Mucosa of descending colon (tissue), 3 donors: ENCODE measurements at regions not wholly inside any gene's neighbourhood (a gene's known extent, or its start where the extent isn't known, plus 50 kb on each side); places are given as distances from the start of the nearest gene placed in this dataset.

Experiments used
- ATAC-seq: fragments of 200-7000 bp; cut with Tn5 transposase; one replicate; pipeline ENCODE4 v1.9.1; 2020; ENCODE audit warnings: mild to moderate bottlenecking, moderate library complexity
- DNase-seq, 3 donors: peaks; one replicate each; pipeline ENCODE4 v3.0.0-alpha.2; 2020
- H3K36me3 ChIP-seq: fragments of 200-600 bp; one replicate; pipeline ENCODE4 v1.8.0; 2021; ENCODE audit warnings: low read depth, mild to moderate bottlenecking
- H3K4me1 ChIP-seq: fragments of 200-600 bp; one replicate; pipeline ENCODE4 v1.8.0; 2021; ENCODE audit warnings: low read depth, mild to moderate bottlenecking
- H3K4me3 ChIP-seq: fragments of 200-600 bp; one replicate; pipeline ENCODE4 v1.8.0; 2021; ENCODE audit warnings: mild to moderate bottlenecking
- H3K9me3 ChIP-seq: fragments of 200-600 bp; one replicate; pipeline ENCODE4 v1.8.0; 2021; ENCODE audit warnings: mild to moderate bottlenecking
- CTCF ChIP-seq: fragments of 200-600 bp; IDR thresholded peaks from one replicate; pipeline ENCODE4 v1.8.0; 2022; ENCODE audit warnings: antibody characterized with exemption, mild to moderate bottlenecking
- intact Hi-C, 2 donors: fragments of 100-400 bp; cut with DNase I in 1 of 2; cut with micrococcal nuclease in 1 of 2; formaldehyde crosslinking; loops; one replicate each; pipeline versions ENCODE4 v1.11.0 to v1.11.1; 2022; cut with DNase I, micrococcal nuclease
- donor health status: DM: no; HTN: no; CAD: no; lungs with moderate emphysema.
- donor health status: DM: no; HTN: no; CAD: no.
- donor health status: DM: no; HTN: yes; CAD: no.

DNA sequence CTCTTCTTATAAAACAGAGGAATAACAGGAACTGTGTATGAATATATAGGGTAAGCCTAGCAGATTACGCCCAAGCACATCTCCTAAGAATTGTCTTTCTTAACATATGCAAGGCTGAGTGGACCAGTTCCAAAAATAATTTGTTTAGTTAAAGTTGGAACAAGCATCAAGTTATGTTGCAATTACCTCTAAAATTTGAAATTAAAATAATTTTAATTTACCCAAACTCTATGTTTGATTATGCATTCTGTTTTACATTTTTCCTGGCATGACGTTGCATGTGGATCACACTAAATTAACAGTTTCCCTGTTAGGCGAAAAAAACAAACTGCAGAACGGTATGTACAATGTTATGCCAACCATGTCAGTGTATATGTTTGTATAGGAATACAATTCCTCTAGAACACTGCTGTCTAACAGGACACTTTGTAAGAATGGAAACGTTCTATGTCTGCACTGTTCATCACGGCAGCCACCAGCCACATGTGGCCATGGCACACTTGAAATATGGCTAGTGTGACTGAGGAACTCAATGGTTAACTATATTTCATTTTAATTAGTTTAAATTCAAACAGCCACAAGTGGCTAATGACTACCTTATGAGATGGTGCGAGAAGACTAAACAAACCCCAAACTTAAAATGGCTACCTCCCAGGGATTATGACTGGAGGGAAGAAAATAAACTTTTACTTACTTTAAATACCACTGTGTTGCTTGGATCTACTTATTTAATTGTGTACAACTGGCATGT is 281.1 kb upstream of the KLF14 start:
- intact Hi-C loops, result no loop called here
- no peak for DNase-seq
- TF ChIP-seq CTCF, result no peak
- no peak for ATAC-seq
- H3K4me3 ChIP-seq, result no peak overlapping the region
- peaks cover 21% of the 10 kb centered on the region for H3K4me1 ChIP-seq
- no peaks in the 10 kb centered on the region for H3K9me3 ChIP-seq
- H3K36me3 ChIP-seq, result no peaks in the 10 kb centered on the region

- Histone ChIP-seq H3K4me1 (peaks cover 21% of the 10 kb centered on the region), H3K36me3 (no peaks in the 10 kb centered on the region), H3K9me3 (no peaks in the 10 kb centered on the region), H3K4me3 (no peak overlapping the region)
- DNase-seq (no peak), ATAC-seq (no peak)
- TF ChIP-seq CTCF, result no peak
- intact Hi-C loops, result no loop called here
Measured at GRCh38 chr7:131015657-131015958, 281.6 kb upstream of the KLF14 start.

DNA sequence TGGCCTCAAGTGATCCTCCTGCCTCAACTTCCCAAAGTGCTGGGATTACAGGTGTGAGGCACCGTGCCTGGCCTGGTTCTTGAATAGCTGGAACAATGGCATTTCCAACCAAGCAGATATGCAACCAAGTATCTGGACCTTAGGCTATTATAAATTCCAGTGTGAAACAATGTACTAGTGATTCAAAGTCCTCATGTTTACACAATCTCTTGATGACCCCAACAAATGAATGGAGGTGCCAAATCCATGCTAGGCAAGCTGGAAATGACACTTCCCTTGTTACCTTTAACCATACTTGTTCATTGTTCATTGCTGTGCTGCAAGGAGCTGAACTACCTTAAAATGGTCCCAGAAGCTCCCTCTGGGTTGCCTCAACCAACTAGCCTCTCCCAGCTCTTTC is 282.2 kb upstream of the KLF14 start:
- peak; percentile 13 for ATAC-seq
- DNase-seq, result no peak
- no peak for TF ChIP-seq CTCF
- Histone ChIP-seq H3K4me1 (peaks cover 19% of the 10 kb centered on the region), H3K4me3 (no peak overlapping the region), H3K36me3 (no peaks in the 10 kb centered on the region), H3K9me3 (no peaks in the 10 kb centered on the region)
- intact Hi-C loops, result no loop called here

DNA sequence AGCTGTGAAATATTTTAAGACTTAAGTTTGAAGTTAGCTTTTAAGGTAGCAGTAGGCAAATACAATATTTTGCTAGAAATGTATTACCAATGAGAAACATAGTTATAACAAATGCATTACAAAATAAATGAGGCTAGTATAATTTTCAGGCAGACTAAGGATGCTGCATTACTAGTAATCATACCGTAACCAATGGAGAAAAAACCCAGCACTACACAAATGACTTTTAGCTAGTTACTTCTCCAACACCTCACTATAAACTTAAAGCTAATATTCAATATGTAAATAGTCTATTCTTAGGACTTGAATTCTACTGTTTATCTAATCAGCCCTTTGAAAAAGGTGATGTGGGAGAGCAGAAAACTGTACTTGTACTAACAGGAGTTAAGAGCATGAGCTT is 285.3 kb upstream of the KLF14 start:
- intact Hi-C loops, result no loop called here
- H3K9me3 ChIP-seq, result no peaks in the 10 kb centered on the region

DNA sequence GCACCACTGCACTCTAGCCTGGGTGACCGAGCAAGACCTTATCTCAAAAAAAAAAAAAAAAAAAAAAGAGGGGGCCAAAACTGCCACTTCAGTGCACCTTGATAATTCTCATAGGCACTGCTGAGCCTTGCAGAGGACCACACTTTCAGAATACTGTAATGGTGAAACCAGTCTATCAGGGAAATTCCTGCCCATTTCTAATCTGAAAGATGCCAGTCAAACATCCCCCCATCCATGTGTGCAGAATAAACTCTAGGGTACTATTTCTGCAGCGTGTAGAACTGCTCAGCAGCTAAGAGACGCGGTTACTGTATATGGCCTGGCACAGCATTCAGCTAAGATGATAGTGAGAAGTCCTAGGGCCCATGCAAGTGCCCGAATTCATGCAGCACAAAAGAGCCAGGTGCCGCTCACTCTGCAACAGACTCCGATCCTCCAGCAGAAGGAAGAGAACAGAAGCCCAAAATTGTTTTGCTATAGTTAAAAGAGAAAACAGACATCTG is 286.8 kb upstream of the KLF14 start:
- no peak for ATAC-seq

More for the DNA sequence above, 285.3 kb upstream of the KLF14 start:
- no peak for TF ChIP-seq CTCF
- H3K4me3 ChIP-seq, result no peak overlapping the region
- H3K36me3 ChIP-seq, result no peaks in the 10 kb centered on the region
- peaks cover 5% of the 10 kb centered on the region for H3K4me1 ChIP-seq
- ATAC-seq (no peak), DNase-seq (no peak)

More for the DNA sequence above, 286.8 kb upstream of the KLF14 start:
- Histone ChIP-seq H3K4me3 (no peak overlapping the region), H3K36me3 (no peaks in the 10 kb centered on the region), H3K9me3 (no peaks in the 10 kb centered on the region), H3K4me1 (peaks cover 5% of the 10 kb centered on the region)
- no peak for DNase-seq
- TF ChIP-seq CTCF, result no peak
- intact Hi-C loops, result no loop called here
